ENCODE measurements at regions not wholly inside any gene's neighbourhood (a gene's known extent, or its start where the extent isn't known, plus 50 kb on each side); places are given as distances from the start of the nearest gene placed in this dataset.

GRCh38 chr20:52621401-52621800 lies 350.8 kb upstream of the TSHZ2 start:
- Histone ChIP-seq H4K8ac (ENCODE audit: extremely low read depth, insufficient read depth, low read length) (no peak overlapping the region), H3K56ac (replicated peaks; ENCODE audit: insufficient read length, low read depth, low read length) (no peak overlapping the region), H4K20me1 (replicated peaks in 1 of 2; ENCODE audit: control insufficient read depth in 1 of 2, insufficient read depth in 2 of 2, low read length in 2 of 2) (no peaks in the 10 kb centered on the region), H4K5ac (ENCODE audit: insufficient read length, low read depth, low read length) (no peak overlapping the region), H4K91ac (replicated peaks; ENCODE audit: insufficient read length, low read length) (no peak overlapping the region), H2BK15ac (ENCODE audit: low read length) (no peak overlapping the region), H2BK12ac (ENCODE audit: low read depth, low read length) (no peak overlapping the region), H2BK20ac (ENCODE audit: low read length) (no peak overlapping the region), H2AFZ (ENCODE audit: low read length) (no peak overlapping the region), H3K4ac (replicated peaks; ENCODE audit: insufficient read length, low read depth, low read length) (no peak overlapping the region), H3K23me2 (ENCODE audit: low read depth, low read length) (no peaks in the 10 kb centered on the region), H3K36me3 (ENCODE audit: control insufficient read depth in 2 of 4, insufficient read depth in 4 of 4, low read length in 3 of 4) (no peaks in the 10 kb centered on the region), H2BK5ac (ENCODE audit: low read depth, low read length) (no peak overlapping the region), H2BK120ac (replicated peaks; ENCODE audit: low read depth, low read length) (no peak overlapping the region), H3K9me3 (ENCODE audit: insufficient read depth in 2 of 2, low read depth in 1 of 2, low read length in 1 of 2) (no peaks in the 10 kb centered on the region), H3K23ac (ENCODE audit: insufficient read length) (no peak overlapping the region), H3K27me3 (replicated peaks in 1 of 4; ENCODE audit: control insufficient read depth in 3 of 4, extremely low read depth in 1 of 4, insufficient read depth in 3 of 4, low read length in 3 of 4) (no peaks in the 10 kb centered on the region), H3K18ac (ENCODE audit: extremely low read depth, low read length) (no peak overlapping the region), H3K79me2 (ENCODE audit: control insufficient read depth in 1 of 2, insufficient read depth in 2 of 2, low read length in 2 of 2) (no peaks in the 10 kb centered on the region), H3K79me1 (ENCODE audit: low read depth, low read length) (no peaks in the 10 kb centered on the region), H3K4me2 (ENCODE audit: insufficient read depth in 1 of 2, low read depth in 2 of 2, low read length in 2 of 2) (no peak overlapping the region), H3K9ac (replicated peaks in 1 of 4; ENCODE audit: extremely low read depth in 1 of 4, low read depth in 3 of 4, low read length in 3 of 4) (no peak overlapping the region), H3K4me3 (ENCODE audit: extremely low read depth in 1 of 4, insufficient read depth in 2 of 4, low read depth in 3 of 4, low read length in 4 of 4) (no peak overlapping the region), H3K27ac (ENCODE audit: low read depth, low read length) (no peak overlapping the region), H3K4me1 (replicated peaks in 1 of 4; ENCODE audit: control insufficient read depth in 3 of 4, insufficient read depth in 4 of 4, low read length in 3 of 4) (peaks cover 0 to 12% (median 2%) of the 10 kb centered on the region in 4 experiments; a peak in 4 of 7 replicates), H3K14ac (ENCODE audit: insufficient read length) (no peak overlapping the region), H2AK5ac (ENCODE audit: low read depth, low read length) (no peak overlapping the region)
- POLR2A ChIA-PET (ENCODE audit: partially characterized antibody) = no interaction called here
- TF ChIP-seq KDM4A (IDR thresholded peaks at IDR 0.05; ENCODE audit: low read depth, low read length, severe bottlenecking) = no peak
- no peak for TF ChIP-seq NRF1 (IDR thresholded peaks at IDR 0.05; ENCODE audit: low read depth, low read length)
- TF ChIP-seq TBP (IDR thresholded peaks at IDR 0.05; ENCODE audit: low read depth, low read length) = no peak
- TF ChIP-seq TAF7 (optimal IDR thresholded peaks at IDR 0.05; ENCODE audit: borderline replicate concordance, low read depth, low read length) = no peak
- TF ChIP-seq GABPA (IDR thresholded peaks at IDR 0.05; ENCODE audit: borderline replicate concordance, insufficient read depth, low read length) = no peak
- TF ChIP-seq ASH2L (IDR thresholded peaks at IDR 0.05; ENCODE audit: low read length) = no peak
- TF ChIP-seq NANOG (IDR thresholded peaks at IDR 0.05; ENCODE audit: insufficient read depth, low read depth, low read length, poor library complexity, severe bottlenecking) = no peak
- FAIRE-seq = no peak
- CTCF ChIA-PET (ENCODE audit: partially characterized antibody) = interaction anchor here (1.4 kb wide), 1 partner anchor 10 kb away, joined by 4 read pairs; no protein-coding TSS in a partner anchor
- 91% methylated on average over 2 of the region's 2 CpGs; no CpG with 5 or more reads in 1 of the 2 experiments for whole genome bisulfite sequencing, 2 experiments (ENCODE audit: extremely low coverage in 1 of 2, insufficient coverage in 1 of 2, insufficient read length in 1 of 2, insufficient replicate concordance in 2 of 2, low coverage in 1 of 2, low lambda C conversion rate in 2 of 2, missing lambda C conversion rate in 1 of 2)
- no peak for DNase-seq (ENCODE audit: low read depth in 1 of 2, low spot score in 2 of 2)

All from H1 (cell line).